ENCODE measurements at regions not wholly inside any gene's neighbourhood (a gene's known extent, or its start where the extent isn't known, plus 50 kb on each side); places are given as distances from the start of the nearest gene placed in this dataset.

DNA sequence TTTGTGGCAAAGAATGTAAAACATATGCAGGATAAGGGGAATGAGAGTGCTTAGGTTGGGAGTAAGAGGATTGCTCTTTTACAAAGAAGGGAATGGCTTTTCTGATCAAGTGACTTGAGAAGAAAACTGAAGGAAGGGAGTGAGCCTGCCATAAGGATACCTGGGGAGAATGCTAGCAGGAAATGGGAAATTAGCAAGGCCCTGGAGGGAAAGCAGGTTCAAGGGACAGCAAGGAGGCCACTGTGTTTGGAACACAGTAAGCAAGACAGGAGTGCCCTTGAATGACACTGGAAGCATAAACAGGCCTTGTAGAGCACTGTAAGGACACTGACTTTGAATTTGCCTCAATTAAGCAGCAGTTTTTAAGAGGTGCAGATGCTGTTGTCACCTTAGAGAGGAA lies 1069.9 kb downstream of the DNAJB9 start:
- TF ChIP-seq ZNF274 (IDR thresholded peaks at IDR 0.05; ENCODE audit: low read depth, low read length): no peak
- no peak for TF ChIP-seq YY1 (IDR thresholded peaks at IDR 0.05; ENCODE audit: insufficient read depth, insufficient read length)
- TF ChIP-seq SUZ12 (IDR thresholded peaks at IDR 0.05; ENCODE audit: extremely low read depth, insufficient read depth, insufficient read length): no peak
